ENCODE measurements at regions not wholly inside any gene's neighbourhood (a gene's known extent, or its start where the extent isn't known, plus 50 kb on each side); places are given as distances from the start of the nearest gene placed in this dataset.
"Not testable (repeated sequence)": the region's sequence is repeated elsewhere in the genome, so short reads cannot be mapped to it uniquely, and the experiment has no call there.

DNA sequence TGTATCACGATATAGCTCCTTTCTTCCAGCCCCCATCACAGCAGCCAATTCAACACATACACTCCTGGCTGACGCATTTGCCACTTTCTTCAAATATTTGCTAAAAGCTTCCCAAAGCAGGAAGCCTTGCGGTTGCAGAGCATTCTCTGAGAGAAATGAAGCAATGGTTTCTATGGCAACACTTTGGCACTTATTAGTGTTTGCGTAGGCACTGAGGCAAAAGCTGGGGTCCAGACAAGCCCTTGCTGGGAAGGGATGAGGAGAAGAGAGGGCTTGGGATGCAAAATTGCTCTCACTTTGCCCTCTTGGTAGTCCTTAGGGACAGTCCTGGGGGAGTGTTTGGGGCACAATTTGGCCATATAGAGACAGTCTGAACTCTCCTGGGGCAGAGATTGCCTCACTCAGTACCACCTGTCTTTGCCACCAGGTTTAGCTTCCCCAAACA lies 55.0 kb upstream of the PAK3 start:
- DNase-seq (ENCODE audit: low spot score), result no peak

DNA sequence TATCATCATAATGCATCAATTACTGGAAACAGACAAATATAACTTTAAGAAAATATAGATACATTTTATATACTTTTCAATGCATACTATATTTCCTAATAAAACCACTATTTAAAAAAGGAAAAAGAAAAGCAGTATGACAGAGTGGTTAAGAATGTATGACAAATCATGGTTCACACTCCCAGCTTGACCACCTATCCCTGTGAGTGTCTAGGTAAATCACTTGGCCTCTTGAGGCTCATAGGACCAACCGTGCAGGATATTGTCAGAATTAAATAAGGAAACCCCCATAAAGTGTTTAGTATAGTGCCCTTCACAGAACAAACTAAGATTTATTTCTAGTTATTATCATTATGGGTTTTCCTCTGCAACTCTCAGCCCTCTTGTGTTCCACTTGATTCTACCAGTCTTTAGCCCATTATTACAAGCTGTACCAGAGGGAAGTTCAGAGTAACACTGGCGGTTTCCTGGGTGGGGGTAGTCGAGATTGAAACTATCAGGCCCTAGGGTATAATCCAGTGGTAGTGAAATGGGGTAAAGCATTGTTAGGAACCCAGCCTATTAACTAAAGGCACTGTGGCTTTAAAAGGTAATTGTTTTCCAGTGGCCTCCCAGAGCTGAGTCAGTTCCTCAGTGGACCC lies 55.5 kb upstream of the PAK3 start:
- DNase-seq (ENCODE audit: low spot score), result no peak

DNA sequence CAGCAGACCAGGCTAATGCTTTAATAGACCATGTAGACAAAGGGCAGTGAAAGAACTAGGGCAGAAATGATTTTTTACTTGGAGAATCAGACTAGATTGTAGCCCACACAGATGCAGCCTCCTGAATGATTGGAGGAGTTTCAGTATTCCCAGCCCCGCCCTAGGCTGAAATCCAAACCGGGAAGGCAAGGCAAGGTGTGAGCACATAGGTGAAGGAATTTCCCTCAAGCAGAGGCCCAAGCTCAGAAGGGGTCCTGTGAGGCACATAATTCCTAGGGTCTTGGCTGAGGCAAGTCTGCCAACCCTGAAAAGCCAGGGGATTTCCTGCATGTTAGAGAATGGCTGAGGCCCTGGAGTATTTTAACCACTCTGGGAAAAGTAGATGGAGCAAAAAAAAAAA lies 56.4 kb upstream of the PAK3 start:
- no peak for DNase-seq (ENCODE audit: low spot score)

DNA sequence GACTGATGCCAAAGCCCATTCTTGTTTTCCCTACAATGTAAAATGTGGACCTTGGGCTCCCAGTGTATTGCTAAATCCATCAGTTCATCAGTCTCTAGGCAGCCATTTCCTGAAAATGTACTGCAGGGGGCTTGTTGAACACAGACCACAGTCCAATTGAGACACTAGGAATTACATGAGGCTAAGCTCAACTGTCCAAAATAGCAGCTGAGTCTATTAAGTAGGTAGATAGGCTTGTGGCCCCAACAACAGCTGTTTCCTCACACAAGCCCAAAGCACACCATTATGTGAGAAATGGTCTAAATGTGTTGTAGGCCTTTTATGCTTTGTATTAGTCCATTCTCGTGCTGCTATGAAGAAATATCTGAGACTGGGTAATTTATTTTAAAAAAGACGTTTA lies 60.0 kb upstream of the PAK3 start:
- no peak for DNase-seq (ENCODE audit: low spot score)

DNA sequence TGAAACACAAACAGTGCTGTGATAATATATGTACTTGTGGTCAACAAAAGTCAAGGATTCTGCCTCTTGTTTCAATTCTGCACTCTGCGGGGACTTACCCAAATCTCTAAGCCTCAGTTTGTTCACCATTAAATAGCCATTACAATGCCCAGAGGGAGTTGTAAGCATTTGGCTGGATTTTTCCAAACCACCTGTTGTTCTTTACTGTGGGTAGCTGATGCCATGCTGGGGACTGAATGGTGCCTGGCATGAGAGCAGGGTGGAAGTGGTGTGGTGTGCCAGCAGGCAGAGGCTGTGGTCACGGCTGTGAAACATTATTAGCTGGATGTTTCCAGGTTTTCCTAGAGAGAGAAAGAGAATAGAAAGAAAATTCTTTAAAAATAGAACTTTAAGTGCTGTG lies 60.7 kb upstream of the PAK3 start:
- DNase-seq (ENCODE audit: low spot score), result no peak

DNA sequence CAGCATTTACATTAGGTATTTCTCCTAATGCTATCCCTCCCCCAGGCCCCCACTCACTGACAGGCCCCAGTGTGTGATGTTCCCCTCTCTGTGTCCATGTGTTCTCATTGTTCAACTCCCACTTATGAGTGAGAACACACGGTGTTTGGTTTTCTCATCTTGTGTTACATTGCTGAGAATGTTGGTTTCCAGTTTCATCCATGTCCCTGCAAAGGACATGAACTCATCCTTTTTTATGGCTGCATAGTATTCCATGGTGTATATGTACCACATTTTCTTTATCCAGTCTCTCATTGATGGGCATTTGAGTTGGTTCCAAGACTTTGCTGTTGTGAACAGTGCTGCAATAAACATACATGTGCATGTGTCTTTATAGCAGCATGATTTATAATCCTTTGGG lies 73.0 kb upstream of the PAK3 start:
- not testable (repeated sequence) for DNase-seq (ENCODE audit: low spot score)

DNA sequence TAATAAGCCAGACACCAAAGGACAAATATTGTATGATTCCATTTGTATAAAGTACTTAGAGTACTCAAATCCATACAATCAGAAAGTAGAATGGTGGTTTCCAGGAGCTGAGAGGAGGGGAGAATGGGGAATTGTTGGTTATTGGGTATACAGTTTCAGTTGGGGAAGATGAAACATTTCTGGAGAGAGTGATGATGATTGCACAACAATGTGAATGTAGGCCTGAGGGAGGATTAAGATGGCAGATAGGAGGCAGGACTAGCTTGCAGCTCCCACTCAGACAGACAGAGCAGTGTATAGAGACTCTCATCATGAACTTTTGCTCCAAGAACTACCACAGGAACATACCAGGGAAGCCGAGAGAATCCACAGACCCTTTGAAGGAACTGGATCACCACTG lies 75.7 kb upstream of the PAK3 start:
- no peak for DNase-seq (ENCODE audit: low spot score)

DNA sequence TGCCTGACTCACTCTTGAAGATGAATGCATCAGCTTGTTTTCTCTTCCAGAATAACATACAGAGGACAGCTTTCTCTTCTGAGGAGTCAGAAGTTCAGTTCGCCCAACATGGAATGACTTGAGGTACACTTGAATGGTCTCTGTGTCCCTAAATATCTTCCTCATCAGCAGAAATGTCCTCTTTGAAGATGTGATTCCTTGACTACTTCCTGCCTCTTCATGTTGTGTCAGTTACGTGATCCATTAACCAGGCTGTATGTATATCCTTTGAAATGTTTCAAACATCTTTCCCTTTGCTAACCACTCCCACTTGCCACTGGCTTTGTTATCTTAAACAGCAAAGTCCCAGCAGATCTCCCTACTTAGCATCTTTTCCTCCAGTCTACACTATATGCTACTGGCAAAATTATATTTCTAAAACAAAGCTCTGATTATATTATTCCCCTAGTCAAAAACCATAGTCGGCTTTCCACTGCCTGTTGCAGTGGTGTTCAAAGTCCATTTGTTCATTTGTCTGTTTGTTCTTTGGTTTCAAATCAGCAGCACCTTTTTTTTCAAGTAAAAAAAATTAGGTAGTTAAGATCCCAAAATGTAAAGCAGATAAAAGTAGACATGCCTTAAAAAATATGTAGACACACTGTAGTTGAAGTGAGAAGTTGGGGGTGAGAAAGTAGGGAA lies 82.1 kb upstream of the PAK3 start:
- DNase-seq (ENCODE audit: low spot score), result no peak

DNA sequence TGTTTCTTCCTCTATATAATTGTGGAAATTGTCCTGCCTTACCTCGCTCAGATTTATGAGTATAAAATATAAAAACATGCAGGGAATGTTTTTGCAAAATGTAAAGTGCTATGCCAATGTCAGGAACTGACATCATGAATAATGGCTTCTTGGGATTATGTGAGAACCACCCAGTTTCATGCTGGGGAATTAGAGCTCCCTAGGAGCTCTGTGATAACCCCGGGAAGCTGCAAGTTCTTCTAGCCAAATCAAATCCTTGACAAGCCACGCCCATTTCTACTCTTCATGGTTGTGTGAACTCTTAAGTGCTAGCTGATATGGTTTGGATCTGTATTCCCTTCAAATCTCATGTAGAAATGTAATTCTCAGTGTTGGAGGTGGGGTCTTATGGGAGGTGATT lies 85.9 kb upstream of the PAK3 start:
- DNase-seq (ENCODE audit: low spot score), result no peak

DNA sequence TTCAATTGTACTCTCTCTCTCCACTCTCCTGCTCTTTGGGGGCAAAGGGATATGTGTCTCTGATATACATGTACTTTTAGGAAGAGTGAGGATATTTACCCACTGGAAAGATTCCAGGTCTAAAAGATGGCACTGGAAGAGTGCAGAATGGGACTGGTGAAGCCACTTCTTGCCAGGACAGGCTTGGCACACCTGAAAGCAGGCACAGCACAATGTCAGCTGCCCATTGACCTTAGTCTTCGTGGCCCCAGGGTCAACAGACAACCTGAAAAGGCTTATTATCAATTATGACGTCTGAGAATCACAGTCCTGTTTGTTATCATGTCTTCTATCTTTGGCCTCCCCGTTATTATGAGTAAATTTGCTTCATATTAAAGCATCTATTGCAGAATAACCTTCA lies 86.7 kb upstream of the PAK3 start:
- no peak for DNase-seq (ENCODE audit: low spot score)

DNA sequence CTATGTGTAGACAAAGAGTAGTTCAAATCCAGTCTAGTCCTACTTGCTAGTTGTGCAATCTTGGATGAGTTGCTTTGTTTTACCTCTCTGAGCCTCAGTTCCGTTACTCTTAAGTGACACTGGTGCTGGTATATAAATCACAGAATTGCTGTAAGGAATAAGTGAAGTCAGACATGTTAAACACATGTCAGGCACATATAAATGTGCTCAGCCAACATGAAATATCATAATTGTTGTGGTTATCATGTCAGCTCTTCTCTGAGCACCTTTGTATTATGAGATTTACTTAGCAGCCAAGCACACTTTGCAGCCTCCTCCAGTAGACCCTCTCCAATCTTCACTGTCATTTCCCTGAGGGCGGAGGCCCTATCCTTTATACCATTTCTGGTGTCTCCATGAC lies 87.9 kb upstream of the PAK3 start:
- no peak for DNase-seq (ENCODE audit: low spot score)

DNA sequence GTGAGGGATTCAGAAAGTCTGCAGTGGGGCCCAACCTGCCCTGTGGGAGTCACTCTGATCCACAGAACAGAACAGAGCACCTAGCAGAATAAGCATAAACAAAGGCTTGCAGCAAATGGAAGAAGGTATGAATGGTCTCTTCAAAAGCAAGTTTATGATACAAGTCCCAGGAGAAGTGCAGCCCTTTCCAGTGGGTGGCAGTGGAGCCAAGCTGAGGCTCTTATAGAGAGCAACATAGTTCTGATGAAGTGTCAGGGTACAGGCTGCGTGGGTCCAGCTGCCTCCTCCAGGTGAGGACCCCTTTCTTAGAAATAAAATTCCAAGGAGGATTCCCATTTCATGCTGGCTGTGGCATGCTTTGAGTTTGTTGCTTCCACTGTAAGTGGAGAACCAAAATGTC lies 88.8 kb upstream of the PAK3 start:
- no peak for DNase-seq (ENCODE audit: low spot score)

DNA sequence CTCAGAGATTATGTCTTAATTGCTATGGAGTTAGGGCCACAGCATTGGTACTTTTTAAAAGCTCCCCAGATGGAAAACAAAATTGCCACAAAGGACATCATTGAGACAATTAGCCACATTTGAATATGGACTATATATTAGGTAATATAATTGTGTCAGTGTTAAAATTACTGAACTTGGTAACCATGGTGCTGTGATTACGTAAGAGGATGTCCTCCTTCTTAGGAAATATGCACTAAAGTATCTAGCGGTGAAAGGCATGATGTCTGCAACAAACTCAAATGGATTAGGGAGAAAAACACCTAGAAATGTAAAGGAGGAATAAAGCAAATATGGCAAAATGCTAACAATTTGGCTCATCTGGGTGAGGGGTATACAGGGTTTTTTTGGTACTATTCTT lies 89.9 kb upstream of the PAK3 start:
- no peak for DNase-seq (ENCODE audit: low spot score)

DNA sequence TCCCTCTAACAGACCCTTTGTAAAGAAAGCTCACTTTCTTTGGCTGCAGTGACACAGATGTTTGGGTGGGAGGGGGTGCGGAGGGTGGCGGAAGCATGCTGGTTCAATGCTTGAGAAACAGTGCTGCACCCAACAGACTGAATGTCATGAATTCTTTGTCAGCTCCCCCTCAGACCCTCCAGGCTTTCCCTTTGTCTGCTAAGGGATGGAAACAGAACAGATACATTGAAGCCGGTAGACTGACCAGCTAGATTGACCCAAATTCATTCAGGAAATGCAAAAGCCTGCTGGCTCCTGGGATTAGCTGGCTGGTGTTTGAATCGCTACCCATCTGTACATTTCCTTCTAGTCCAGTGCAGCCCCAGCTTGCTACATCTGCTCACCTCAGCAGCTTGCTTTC lies 90.8 kb upstream of the PAK3 start:
- DNase-seq (ENCODE audit: low spot score), result no peak

DNA sequence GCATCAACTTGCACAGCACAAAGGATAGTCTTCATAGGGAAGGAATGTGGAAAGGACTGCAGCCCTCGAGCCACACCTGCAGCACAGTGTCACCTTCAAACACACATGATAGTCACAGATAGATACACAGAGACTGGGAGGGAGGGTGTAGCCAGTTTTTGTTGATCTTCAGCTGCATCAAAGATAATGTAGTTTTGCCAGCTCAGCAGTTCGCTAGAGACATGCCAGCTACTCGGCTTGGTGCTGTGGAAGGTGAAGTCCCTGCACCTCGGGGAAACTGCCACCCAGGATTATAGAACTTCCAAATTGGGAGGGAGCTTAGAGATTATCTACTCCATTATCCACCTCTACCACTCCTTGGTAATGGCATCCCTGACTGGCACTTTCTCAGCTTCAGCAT lies 92.9 kb upstream of the PAK3 start:
- no peak for DNase-seq (ENCODE audit: low spot score)

DNA sequence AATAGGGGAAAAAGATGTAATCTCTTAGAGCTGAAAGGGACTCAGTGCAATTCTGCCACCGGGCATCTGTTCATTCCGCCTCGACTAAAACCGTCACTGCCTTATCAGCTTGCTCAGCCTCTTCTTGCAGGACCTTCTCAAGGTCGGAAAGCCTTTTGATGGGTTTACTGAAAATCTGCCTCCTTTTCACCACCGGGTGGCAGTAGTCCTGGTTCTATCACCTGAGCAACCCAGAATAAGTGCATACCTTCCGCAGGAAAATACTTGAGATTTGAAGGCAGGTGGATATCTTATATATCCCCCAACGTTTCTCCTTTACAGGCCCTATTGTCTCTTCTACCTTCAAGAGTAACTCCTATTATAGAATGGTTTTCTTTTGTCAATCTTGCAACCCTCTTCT lies 103.4 kb upstream of the PAK3 start:
- DNase-seq (ENCODE audit: low spot score), result peak; percentile 24

DNA sequence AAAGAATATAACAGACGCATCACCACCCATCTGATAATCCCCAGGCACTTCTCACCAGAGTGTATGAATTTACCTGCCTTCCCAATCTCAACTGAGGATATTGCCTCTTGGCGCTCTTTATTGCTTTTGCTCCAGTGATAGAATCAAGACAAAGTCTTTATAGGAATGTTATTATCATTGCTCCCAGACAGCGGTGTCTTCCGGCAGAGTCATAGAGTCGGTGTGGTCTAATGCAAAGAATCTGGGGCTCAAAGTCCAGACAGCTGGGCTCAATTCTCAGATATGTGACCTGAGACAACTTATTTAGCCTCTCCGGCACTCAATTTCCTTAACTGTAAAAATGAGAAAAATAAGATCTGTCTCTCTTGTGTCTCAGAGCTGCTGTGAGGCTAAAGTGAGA lies 106.1 kb upstream of the PAK3 start:
- no peak for DNase-seq (ENCODE audit: low spot score)

DNA sequence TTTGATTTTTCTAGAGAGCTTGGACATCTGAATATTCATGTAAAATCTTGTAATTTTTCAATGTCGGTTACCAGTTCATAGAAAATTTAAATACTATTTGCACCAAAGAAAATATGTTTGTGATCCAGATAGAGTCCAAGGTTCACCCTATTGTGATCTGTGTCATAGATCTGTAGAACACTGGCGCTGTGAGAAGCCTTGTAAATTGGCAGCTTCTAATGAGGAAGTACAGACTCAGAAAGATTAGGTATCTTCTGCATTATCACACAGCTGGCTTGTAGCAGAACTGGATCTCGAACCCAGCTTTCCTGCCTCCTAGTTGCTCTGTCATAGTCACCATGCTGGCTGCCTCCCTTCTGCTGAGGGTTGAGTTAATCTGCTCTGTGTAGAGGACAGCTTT lies 106.5 kb upstream of the PAK3 start:
- no peak for DNase-seq (ENCODE audit: low spot score)

DNA sequence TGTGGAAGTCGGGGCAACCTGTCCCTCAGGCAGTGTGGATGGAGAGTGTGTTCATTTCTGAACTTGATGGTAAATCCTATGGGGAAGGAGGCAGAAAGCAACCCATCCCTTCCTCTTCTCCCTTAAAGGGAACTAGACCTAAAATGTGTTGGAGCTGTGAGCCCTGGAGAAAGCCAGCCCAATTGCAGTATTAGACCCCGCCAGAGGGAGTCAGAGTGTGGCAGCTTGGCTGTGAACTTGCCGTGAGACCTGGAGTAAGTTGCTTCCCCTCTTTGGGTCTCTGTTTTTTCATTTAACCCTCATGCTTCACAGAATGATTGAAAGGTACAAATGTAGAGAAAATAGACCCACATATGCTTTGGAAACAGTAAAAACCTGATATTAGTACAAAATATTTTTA lies 108.7 kb upstream of the PAK3 start:
- DNase-seq (ENCODE audit: low spot score), result no peak

DNA sequence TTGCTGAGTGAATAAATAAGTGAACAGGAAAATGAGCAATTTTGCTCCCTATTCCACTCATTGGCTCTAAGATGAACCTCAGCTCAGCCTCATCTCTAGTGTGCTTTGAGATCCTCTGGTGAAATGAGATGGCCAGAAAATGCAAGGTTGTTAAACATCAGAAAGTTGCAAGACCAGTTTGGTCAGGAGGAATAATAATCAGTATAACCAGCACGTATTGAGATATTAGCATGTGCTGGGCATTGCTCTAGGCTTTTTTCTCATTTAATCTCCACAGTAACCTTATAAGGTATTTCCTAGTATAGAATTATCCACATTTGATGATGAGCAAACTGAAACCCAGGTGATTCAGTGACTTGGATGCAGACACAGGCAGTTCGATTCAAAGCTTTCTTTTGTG lies 110.5 kb upstream of the PAK3 start:
- DNase-seq (ENCODE audit: low spot score), result no peak

DNA sequence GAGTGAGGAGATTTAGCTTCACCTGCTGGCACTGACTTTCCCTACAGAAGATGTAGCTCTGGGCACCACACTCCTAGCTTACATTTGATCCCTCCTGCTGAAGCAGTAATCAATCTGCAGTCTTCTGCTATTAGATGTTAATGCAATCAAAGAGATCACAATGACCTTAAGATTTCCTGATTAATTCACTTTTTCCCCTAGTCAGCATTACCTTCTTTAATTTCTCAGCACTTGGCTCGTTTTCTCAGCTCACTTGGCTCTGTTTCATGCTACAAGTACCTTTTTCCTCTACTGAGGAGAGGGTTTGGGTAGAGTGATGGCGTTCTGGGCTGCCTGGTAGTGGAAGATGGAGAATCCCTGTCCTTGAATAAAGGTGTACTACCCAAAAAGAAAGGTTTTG lies 113.0 kb upstream of the PAK3 start:
- no peak for DNase-seq (ENCODE audit: low spot score)

DNA sequence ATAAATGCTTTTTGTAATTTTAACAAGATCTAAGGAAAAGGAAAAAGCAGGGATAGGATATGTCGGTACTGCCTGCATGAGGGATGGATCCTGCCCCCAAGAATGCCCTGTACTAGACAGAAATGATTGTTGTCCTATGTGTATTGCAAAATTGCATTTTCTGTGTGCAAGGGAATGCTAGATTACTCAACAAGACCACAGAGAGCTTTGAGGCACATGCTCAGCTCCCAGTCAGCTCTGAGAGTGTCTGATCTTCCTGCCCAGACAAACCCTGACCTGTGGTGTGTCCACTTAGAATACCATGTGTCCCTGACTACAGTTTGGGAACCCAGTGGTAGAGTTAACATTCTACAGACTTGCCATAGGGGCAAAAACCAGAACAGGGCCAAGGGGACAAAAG lies 129.2 kb upstream of the PAK3 start:
- DNase-seq (ENCODE audit: low spot score), result no peak

DNA sequence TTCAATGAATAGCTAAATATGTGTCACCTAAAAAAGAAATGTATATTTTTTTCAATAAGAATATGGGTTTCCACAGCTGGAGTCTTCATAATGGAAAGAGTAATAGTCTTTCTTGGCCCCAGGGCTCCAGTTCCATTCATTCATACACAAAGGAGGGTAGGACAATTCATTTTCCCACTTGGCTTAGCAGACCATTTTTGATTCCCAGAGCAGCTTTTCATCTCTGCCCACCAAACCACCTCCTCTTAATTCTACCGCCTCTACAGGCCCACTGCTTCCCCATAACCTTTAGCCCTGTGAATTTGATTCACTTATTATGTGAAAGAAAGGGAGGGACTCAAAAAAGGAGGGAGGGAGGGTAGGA lies 129.9 kb upstream of the PAK3 start:
- DNase-seq (ENCODE audit: low spot score), result no peak
